Sciatic nerve (tissue), 2 donors: ENCODE measurements at regions not wholly inside any gene's neighbourhood (a gene's known extent, or its start where the extent isn't known, plus 50 kb on each side); places are given as distances from the start of the nearest gene placed in this dataset.
A peak's percentile ranks its signal among the peaks of the same experiment; 100 is the strongest.

ENCODE experiments used
- ATAC-seq: fragments of 200-7000 bp; cut with Tn5 transposase; one replicate; pipeline ENCODE4 v1.9.1; 2020; ENCODE audit warnings: mild to moderate bottlenecking, moderate library complexity
- DNase-seq: peaks from one replicate; pipeline ENCODE4 v3.0.0-alpha.2; 2020; ENCODE audit warnings: low spot score
- intact Hi-C: fragments of 100-400 bp; cut with DNase I; formaldehyde crosslinking; loops from one replicate; pipeline ENCODE4 v1.14.2; 2022
- donor health status: DM: no; HTN: no; CAD: no.
- donor health status: DM: no; HTN: no; CAD: no.

DNA sequence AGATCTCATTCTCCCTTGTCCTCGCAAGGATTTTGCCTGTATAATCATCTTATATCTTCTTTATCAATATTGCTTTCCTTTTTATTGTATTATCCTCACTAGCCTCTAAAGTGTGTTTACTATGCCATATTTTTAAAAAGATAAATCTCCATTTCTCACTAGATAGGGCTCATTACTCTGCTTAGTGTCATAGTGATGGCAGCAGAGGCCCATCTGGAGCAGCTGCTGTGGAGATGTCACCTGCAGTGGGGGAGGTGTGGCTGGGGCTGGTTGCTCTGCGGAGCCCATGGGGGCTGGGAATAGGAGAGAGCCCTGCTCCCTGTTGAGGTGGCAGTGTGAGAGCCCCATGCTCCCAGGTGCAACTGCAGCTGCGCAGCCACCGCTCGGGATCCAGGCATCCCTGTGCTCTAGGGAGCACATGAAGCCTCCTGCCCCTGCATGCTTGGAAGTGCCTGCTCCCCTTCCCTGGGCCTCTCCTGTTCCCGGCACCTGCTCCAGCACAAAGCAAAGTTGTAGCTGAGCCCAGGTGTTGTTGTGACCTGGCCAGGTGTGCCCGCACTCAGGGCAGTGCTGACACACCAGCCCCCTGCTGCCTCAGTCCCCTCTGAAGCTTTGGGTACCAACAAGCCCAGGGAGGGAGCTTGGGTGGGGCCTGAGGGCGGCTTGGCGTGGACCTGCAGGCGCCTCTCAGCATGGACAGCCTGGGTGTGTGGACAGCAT, 144.6 kb upstream of the MRPS30 start:
- intact Hi-C loops = no loop called here
- ATAC-seq = no peak
- no peak for DNase-seq

DNA sequence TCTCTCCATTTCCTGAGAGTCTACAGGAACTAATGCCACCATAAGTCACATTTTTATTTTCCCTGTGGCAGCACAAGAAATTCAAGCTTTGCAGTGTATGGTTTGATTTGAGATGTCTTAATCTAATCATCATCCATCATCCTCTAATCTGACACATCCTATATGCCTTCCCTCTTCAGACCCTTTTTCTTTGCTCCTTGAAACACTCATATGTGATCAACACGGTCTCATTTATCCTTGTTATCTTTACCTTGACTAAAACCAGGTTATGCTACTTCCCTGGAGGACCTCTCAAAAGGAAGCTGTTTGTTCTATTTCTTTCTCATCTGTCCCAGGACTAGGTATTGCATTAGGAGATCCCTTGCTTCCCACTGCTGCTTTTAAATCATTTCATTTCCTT, 146.9 kb upstream of the MRPS30 start:
- intact Hi-C loops = no loop called here
- ATAC-seq (no peak), DNase-seq (no peak)

DNA sequence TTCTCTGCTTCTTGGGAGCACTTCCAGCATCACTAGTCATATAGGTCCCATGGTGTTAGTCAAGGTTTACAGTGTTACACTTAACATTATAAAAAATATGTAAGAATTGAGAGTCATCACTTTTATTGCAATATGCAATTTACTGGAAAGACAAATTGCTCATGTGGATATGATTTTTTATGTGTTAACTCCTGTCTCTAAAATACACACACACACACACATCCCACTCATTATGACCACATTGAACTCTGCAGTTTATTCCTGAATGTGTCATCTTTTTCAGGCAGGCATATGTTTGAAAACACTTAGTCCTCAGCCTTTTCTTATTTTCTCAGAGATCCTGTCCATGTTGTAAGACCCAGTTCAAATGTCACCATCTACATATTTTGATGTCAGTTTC, 148.5 kb upstream of the MRPS30 start:
- intact Hi-C loops = no loop called here
- ATAC-seq = no peak

GRCh38 chr5:44659334-44659733, 149.4 kb upstream of the MRPS30 start:
- DNase-seq (no peak), ATAC-seq (no peak)
- intact Hi-C loops = no loop called here

More for the DNA sequence above, 148.5 kb upstream of the MRPS30 start:
- no peak for DNase-seq

GRCh38 chr5:44652674-44653073, 156.1 kb upstream of the MRPS30 start:
- DNase-seq = no peak
- ATAC-seq = no peak
- intact Hi-C loops = no loop called here

DNA sequence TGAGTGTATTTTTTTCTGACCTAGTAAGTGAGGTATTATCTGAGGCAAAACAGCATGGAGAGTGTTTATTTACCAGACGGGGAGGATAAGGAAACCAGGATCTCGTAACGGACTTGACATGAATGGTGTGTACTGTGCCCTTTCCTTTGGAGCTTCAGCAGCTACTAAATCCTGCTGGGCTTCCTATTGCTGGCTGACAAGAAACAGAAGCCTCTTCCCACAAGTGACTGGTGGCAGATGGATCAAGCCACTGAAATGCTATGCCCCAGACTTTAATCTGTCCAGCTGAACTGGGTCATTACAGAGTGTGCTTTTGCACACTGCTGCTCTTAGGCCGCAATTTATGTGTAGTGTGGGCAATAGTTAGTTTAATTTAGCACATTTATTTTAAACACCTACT, 162.7 kb upstream of the MRPS30 start:
- no peak for DNase-seq
- ATAC-seq = no peak
- intact Hi-C loops = no loop called here

GRCh38 chr5:44645502-44645901, 163.2 kb upstream of the MRPS30 start:
- DNase-seq (no peak), ATAC-seq (no peak)
- intact Hi-C loops = no loop called here

DNA sequence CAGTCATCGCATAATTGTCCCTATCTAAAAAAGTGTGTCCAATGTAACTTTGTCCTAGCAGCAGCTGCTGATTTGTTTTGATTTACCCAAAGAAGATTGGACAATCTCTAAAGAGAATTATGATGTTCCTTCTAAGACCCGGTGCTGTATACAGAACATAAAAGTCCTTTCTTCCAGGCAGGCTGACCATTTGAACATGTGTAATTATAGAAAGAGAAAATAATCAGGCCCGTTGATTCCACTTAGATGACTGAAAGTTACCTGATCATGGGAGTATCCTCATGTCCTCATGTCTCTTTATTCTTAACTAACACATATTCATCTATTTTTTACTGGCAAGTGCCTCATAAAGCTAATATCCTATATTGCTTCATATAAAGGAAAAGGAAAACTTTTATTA, 164.1 kb upstream of the MRPS30 start:
- ATAC-seq = no peak
- no peak for DNase-seq
- intact Hi-C loops = no loop called here

GRCh38 chr5:44641820-44642219, 166.9 kb upstream of the MRPS30 start:
- intact Hi-C loops = no loop called here
- ATAC-seq = no peak
- no peak for DNase-seq

GRCh38 chr5:44640945-44641456, 167.7 kb upstream of the MRPS30 start:
- DNase-seq = no peak
- intact Hi-C loops = no loop called here
- ATAC-seq = no peak

DNA sequence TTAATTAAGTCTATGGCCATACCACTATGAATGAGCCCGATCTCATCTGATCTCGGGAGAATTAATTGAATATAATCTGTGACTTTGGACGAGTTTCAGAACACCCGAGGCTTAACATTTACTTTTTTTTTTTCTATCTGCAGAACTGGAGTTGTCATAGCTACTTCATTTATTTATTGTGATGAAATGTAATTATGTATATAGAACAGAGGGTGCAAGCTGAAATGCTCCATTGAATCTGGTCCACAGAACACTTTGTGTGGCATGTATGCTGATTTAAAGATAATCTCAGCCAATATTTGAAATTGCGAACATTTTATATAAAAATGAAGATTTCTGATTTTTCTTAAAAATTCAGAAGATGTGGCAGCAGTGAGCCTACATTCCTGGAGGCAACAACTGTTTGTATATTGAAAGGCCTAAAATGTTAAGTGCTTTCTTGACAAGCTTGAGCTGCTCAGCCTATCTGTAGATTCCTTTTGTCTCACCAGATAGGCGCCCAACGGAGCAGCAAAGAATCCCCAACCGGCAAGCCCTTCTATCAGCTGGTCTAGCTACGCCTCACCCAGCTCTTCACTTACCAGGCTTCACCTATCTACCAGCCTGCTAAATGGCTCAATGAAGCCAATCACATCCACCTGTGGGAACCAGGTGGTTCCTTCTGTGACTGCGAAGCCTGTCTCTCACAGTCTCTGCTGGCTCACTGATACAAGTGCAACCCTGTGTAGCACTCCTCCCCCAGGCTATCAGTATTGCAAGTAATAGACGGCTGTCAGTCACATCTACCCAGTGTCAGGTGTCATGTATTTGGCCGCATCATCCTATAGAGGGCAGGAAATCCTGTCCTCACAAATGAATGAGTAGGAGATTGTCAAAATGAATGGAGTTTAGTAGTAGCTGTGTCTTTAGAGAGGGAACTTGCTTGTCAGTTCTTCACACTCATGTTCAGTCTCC, 170.6 kb upstream of the MRPS30 start:
- DNase-seq (no peak), ATAC-seq (no peak)
- intact Hi-C loops = no loop called here

GRCh38 chr5:44632344-44632743, 176.4 kb upstream of the MRPS30 start:
- intact Hi-C loops = no loop called here
- ATAC-seq (peak; percentile 56), DNase-seq (no peak)

GRCh38 chr5:44626846-44627245, 181.9 kb upstream of the MRPS30 start:
- intact Hi-C loops = no loop called here
- DNase-seq (no peak), ATAC-seq (no peak)

GRCh38 chr5:44622331-44622730, 186.4 kb upstream of the MRPS30 start:
- intact Hi-C loops = no loop called here
- ATAC-seq (no peak), DNase-seq (no peak)

- no peak for DNase-seq
- ATAC-seq = no peak
- intact Hi-C loops = no loop called here
Observed at GRCh38 chr5:44619875-44620610, 188.7 kb upstream of the MRPS30 start.

GRCh38 chr5:44614845-44615244, 193.9 kb upstream of the MRPS30 start:
- no peak for DNase-seq
- ATAC-seq = no peak
- intact Hi-C loops = no loop called here

DNA sequence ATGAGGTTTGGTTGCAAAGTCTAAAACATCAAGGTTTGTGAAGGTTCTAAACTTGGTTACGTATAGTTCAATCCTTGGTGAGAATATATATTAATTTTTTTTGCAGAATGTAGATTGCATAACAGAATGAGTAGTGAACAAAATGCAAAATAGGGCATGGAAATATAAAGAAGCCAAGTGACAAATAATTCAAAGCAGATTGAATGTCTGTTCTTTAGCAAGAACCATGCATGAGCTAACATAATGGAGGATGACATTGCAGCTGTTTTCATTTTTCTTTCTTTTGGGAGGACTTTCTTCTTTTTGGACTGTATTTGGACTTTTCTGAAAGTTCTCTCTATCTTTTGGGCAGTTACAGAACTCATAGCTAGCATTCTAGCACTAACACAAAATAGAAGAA, 194.8 kb upstream of the MRPS30 start:
- intact Hi-C loops = no loop called here
- no peak for ATAC-seq
- no peak for DNase-seq

- DNase-seq = no peak
- intact Hi-C loops = no loop called here
- no peak for ATAC-seq
Observed at GRCh38 chr5:44605926-44606325, 202.8 kb upstream of the MRPS30 start.

GRCh38 chr5:44603496-44604272, 205.1 kb upstream of the MRPS30 start:
- no peak for ATAC-seq
- DNase-seq = no peak
- intact Hi-C loops = no loop called here
